ENCODE measurements at regions not wholly inside any gene's neighbourhood (a gene's known extent, or its start where the extent isn't known, plus 50 kb on each side); places are given as distances from the start of the nearest gene placed in this dataset.

- Histone ChIP-seq H3K4me3 (ENCODE audit: low read length in 3 of 3) (no peak overlapping the region), H3K4me1 (ENCODE audit: control insufficient read depth in 2 of 3, insufficient read depth in 2 of 3, low read depth in 1 of 3, low read length in 3 of 3) (no peaks in the 10 kb centered on the region), H3K9me3 (ENCODE audit: control insufficient read depth in 2 of 3, insufficient read depth in 1 of 3, low read length in 3 of 3) (no peaks in the 10 kb centered on the region), H3K36me3 (ENCODE audit: control insufficient read depth in 2 of 3, insufficient read depth in 3 of 3, low read length in 3 of 3) (no peaks in the 10 kb centered on the region), H3K27ac (ENCODE audit: low read depth in 2 of 2, low read length in 2 of 2) (no peak overlapping the region), H3K27me3 (ENCODE audit: control insufficient read depth, insufficient read depth, low read length) (no peaks in the 10 kb centered on the region), H3K9ac (ENCODE audit: low read length in 3 of 3) (no peak overlapping the region)
- FAIRE-seq = no peak
- no peak for DNase-seq
- intact Hi-C loops (cut with DNase I) = no loop called here
- no peak for TF ChIP-seq CTCF (IDR thresholded peaks at IDR 0.05; ENCODE audit: borderline replicate concordance, extremely low read depth, insufficient read depth)
Observed at GRCh38 chr2:36262581-36262980, 93.0 kb upstream of the CRIM1 start.

DNA sequence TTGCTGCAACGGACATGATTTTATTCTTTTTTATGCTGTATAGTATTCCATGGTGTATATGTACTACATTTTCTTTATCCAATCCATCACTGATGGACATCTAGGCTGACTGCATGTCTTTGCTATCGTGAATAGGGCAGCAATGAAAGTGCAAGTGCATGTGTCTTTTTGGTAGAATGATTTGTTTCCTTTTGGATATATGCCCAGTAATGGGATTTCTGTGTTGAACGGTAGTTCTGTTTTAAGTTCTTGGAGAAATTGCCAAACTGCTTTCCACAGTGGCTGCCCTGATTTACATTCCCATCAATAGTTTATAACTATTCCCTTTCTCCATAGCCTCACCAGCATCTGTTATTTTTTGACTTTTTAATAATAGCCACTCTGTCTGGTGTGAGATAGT is 99.7 kb upstream of the CRIM1 start:
- no peak for TF ChIP-seq CTCF (IDR thresholded peaks at IDR 0.05; ENCODE audit: borderline replicate concordance, extremely low read depth, insufficient read depth)
- Histone ChIP-seq H3K9ac (ENCODE audit: low read length in 3 of 3) (no peak overlapping the region), H3K27me3 (ENCODE audit: control insufficient read depth, insufficient read depth, low read length) (no peaks in the 10 kb centered on the region), H3K9me3 (ENCODE audit: control insufficient read depth in 2 of 3, insufficient read depth in 1 of 3, low read length in 3 of 3) (no peaks in the 10 kb centered on the region), H3K4me1 (ENCODE audit: control insufficient read depth in 2 of 3, insufficient read depth in 2 of 3, low read depth in 1 of 3, low read length in 3 of 3) (no peaks in the 10 kb centered on the region), H3K36me3 (ENCODE audit: control insufficient read depth in 2 of 3, insufficient read depth in 3 of 3, low read length in 3 of 3) (no peaks in the 10 kb centered on the region), H3K27ac (ENCODE audit: low read depth in 2 of 2, low read length in 2 of 2) (no peak overlapping the region), H3K4me3 (ENCODE audit: low read length in 3 of 3) (no peak overlapping the region)
- no peak for FAIRE-seq
- intact Hi-C loops (cut with DNase I) = no loop called here
- no peak for DNase-seq

GRCh38 chr2:36253086-36253485 is 102.5 kb upstream of the CRIM1 start:
- Histone ChIP-seq H3K27me3 (ENCODE audit: control insufficient read depth, insufficient read depth, low read length) (no peaks in the 10 kb centered on the region), H3K4me1 (ENCODE audit: control insufficient read depth in 2 of 3, insufficient read depth in 2 of 3, low read depth in 1 of 3, low read length in 3 of 3) (no peaks in the 10 kb centered on the region), H3K4me3 (ENCODE audit: low read length in 3 of 3) (no peak overlapping the region), H3K27ac (ENCODE audit: low read depth in 2 of 2, low read length in 2 of 2) (no peak overlapping the region), H3K9ac (ENCODE audit: low read length in 3 of 3) (no peak overlapping the region), H3K36me3 (ENCODE audit: control insufficient read depth in 2 of 3, insufficient read depth in 3 of 3, low read length in 3 of 3) (no peaks in the 10 kb centered on the region), H3K9me3 (ENCODE audit: control insufficient read depth in 2 of 3, insufficient read depth in 1 of 3, low read length in 3 of 3) (no peaks in the 10 kb centered on the region)
- FAIRE-seq (no peak), DNase-seq (no peak)
- TF ChIP-seq CTCF (IDR thresholded peaks at IDR 0.05; ENCODE audit: borderline replicate concordance, extremely low read depth, insufficient read depth) = no peak
- intact Hi-C loops (cut with DNase I) = no loop called here

- Histone ChIP-seq H3K4me1 (ENCODE audit: control insufficient read depth in 2 of 3, insufficient read depth in 2 of 3, low read depth in 1 of 3, low read length in 3 of 3) (no peaks in the 10 kb centered on the region), H3K36me3 (ENCODE audit: control insufficient read depth in 2 of 3, insufficient read depth in 3 of 3, low read length in 3 of 3) (no peaks in the 10 kb centered on the region), H3K4me3 (ENCODE audit: low read length in 3 of 3) (no peak overlapping the region), H3K9ac (ENCODE audit: low read length in 3 of 3) (no peak overlapping the region), H3K27me3 (ENCODE audit: control insufficient read depth, insufficient read depth, low read length) (no peaks in the 10 kb centered on the region), H3K9me3 (ENCODE audit: control insufficient read depth in 2 of 3, insufficient read depth in 1 of 3, low read length in 3 of 3) (no peaks in the 10 kb centered on the region), H3K27ac (ENCODE audit: low read depth in 2 of 2, low read length in 2 of 2) (no peak overlapping the region)
- no peak for TF ChIP-seq CTCF (IDR thresholded peaks at IDR 0.05; ENCODE audit: borderline replicate concordance, extremely low read depth, insufficient read depth)
- intact Hi-C loops (cut with DNase I) = no loop called here
- DNase-seq (no peak), FAIRE-seq (no peak)
Observed at GRCh38 chr2:36246320-36246990, 109.1 kb upstream of the CRIM1 start.

Measured in kidney (tissue), 13 donors.